ENCODE measurements at regions not wholly inside any gene's neighbourhood (a gene's known extent, or its start where the extent isn't known, plus 50 kb on each side); places are given as distances from the start of the nearest gene placed in this dataset.

DNA sequence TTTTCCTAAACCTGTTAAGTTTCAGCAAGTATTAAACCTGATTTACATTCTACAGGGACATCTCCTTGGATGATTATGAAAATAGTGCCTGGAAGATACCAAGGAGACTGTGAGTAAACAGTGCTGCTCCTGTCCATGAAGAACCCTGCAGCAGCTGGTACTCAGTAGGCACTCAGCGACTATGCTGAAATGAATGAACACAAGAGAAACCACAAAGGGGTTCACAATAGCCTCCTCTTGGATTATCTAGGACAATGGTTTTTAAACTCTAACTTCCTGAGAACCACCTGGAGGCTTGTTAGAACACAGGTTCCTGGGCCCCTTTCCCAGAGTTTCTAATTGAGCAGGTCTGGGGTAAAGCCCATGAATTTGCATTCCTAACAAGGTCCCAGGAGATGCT is 488.4 kb upstream of the UBE2E2 start:
- Histone ChIP-seq H3K36me3 (ENCODE audit: control insufficient read depth in 1 of 2, insufficient read depth in 2 of 2, low read length in 2 of 2) (no peaks in the 10 kb centered on the region), H3K4me1 (ENCODE audit: control insufficient read depth in 1 of 2, insufficient read depth in 2 of 2, low read length in 2 of 2) (no peaks in the 10 kb centered on the region), H3K23ac (ENCODE audit: low read length) (no peak overlapping the region), H2AFZ (ENCODE audit: insufficient read depth, low read length, poor library complexity) (no peak overlapping the region), H3K4me3 (ENCODE audit: low read depth, low read length) (no peak overlapping the region), H3K4me2 (ENCODE audit: low read length) (no peak overlapping the region), H2BK120ac (ENCODE audit: insufficient read depth, low read length, poor library complexity) (no peak overlapping the region), H3K9ac (ENCODE audit: low read length) (no peak overlapping the region), H3K27me3 (ENCODE audit: insufficient read depth, low read length) (no peaks in the 10 kb centered on the region), H4K12ac (ENCODE audit: low read depth, low read length) (no peak overlapping the region), H3K14ac (ENCODE audit: low read length) (no peak overlapping the region), H3K18ac (ENCODE audit: low read length) (no peak overlapping the region), H2BK5ac (ENCODE audit: low read depth, low read length, poor library complexity) (no peak overlapping the region), H4K8ac (ENCODE audit: low read depth, low read length) (no peak overlapping the region), H2AK5ac (ENCODE audit: low read length) (no peak overlapping the region), H4K91ac (ENCODE audit: low read depth, low read length) (no peak overlapping the region), H3K79me2 (ENCODE audit: control insufficient read depth, insufficient read depth, low read length, poor library complexity) (no peaks in the 10 kb centered on the region), H3K4ac (ENCODE audit: low read depth, low read length) (no peak overlapping the region), H3K27ac (ENCODE audit: low read depth, low read length) (no peak overlapping the region), H2BK12ac (ENCODE audit: low read length) (no peak overlapping the region), H3K79me1 (ENCODE audit: low read length) (no peaks in the 10 kb centered on the region), H3K9me3 (ENCODE audit: insufficient read depth, low read depth, low read length) (no peaks in the 10 kb centered on the region)
- DNase-seq = no peak
- no CpG with 5 or more reads among the region's 1 CpG for WGBS (ENCODE audit: extremely low coverage, insufficient coverage, insufficient read length)

DNA sequence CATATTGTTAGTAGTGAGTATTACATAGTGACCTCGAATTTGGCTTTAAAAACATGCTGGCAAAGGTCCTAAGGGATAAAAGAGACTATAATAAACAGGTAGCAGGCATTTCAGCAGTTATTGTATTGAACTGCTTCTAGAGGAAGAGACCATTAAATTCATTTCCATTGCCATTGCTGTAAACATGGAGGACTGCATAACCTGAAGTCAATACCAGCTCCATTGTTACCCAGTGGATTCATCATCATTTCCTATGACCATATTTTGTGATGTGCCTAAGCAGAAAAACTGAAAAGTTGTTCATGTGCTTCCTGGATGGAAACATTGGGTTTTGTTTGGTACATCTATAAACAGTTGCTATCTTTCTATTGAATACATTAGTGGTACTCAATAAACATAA is 482.5 kb upstream of the UBE2E2 start:
- Histone ChIP-seq H3K36me3 (ENCODE audit: control insufficient read depth in 1 of 2, insufficient read depth in 2 of 2, low read length in 2 of 2) (no peaks in the 10 kb centered on the region), H3K9ac (ENCODE audit: low read length) (no peak overlapping the region), H3K4me3 (ENCODE audit: low read depth, low read length) (no peak overlapping the region), H3K27ac (ENCODE audit: low read depth, low read length) (no peak overlapping the region), H3K18ac (ENCODE audit: low read length) (no peak overlapping the region), H2BK5ac (ENCODE audit: low read depth, low read length, poor library complexity) (no peak overlapping the region), H2AK5ac (ENCODE audit: low read length) (no peak overlapping the region), H2BK120ac (ENCODE audit: insufficient read depth, low read length, poor library complexity) (no peak overlapping the region), H3K4me1 (ENCODE audit: control insufficient read depth in 1 of 2, insufficient read depth in 2 of 2, low read length in 2 of 2) (no peaks in the 10 kb centered on the region), H4K91ac (ENCODE audit: low read depth, low read length) (no peak overlapping the region), H4K8ac (ENCODE audit: low read depth, low read length) (no peak overlapping the region), H3K14ac (ENCODE audit: low read length) (no peak overlapping the region), H3K27me3 (ENCODE audit: insufficient read depth, low read length) (no peaks in the 10 kb centered on the region), H2BK12ac (ENCODE audit: low read length) (no peak overlapping the region), H2AFZ (ENCODE audit: insufficient read depth, low read length, poor library complexity) (no peak overlapping the region), H3K4me2 (ENCODE audit: low read length) (no peak overlapping the region), H3K79me1 (ENCODE audit: low read length) (no peaks in the 10 kb centered on the region), H3K23ac (ENCODE audit: low read length) (no peak overlapping the region), H4K12ac (ENCODE audit: low read depth, low read length) (no peak overlapping the region), H3K4ac (ENCODE audit: low read depth, low read length) (no peak overlapping the region), H3K9me3 (ENCODE audit: insufficient read depth, low read depth, low read length) (no peaks in the 10 kb centered on the region), H3K79me2 (ENCODE audit: control insufficient read depth, insufficient read depth, low read length, poor library complexity) (no peaks in the 10 kb centered on the region)
- DNase-seq = no peak
- WGBS (ENCODE audit: extremely low coverage, insufficient coverage, insufficient read length) = no CpG with 5 or more reads among the region's 1 CpG

DNA sequence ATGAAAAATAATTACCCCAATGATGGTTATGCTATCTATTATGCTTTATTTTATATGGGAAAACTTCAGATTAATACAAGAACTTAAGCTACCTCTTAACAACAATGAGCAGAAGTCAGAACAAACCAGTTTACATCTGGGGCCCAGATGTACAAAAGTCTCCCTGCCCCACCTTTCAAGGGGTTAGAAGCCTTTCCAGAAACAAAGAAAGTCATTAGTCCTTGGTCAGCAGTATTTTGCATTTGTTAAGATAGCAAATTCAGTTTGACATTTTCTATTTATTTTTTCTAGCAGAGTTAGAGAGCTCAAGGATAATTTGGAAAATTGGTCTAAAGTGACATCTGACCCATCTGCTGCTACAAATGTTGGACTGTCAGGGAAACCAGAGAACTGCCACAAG is 478.7 kb upstream of the UBE2E2 start:
- Histone ChIP-seq H3K36me3 (ENCODE audit: control insufficient read depth in 1 of 2, insufficient read depth in 2 of 2, low read length in 2 of 2) (no peaks in the 10 kb centered on the region), H4K91ac (ENCODE audit: low read depth, low read length) (no peak overlapping the region), H2BK120ac (ENCODE audit: insufficient read depth, low read length, poor library complexity) (no peak overlapping the region), H2AFZ (ENCODE audit: insufficient read depth, low read length, poor library complexity) (no peak overlapping the region), H3K27me3 (ENCODE audit: insufficient read depth, low read length) (no peaks in the 10 kb centered on the region), H3K14ac (ENCODE audit: low read length) (no peak overlapping the region), H4K8ac (ENCODE audit: low read depth, low read length) (no peak overlapping the region), H2BK12ac (ENCODE audit: low read length) (no peak overlapping the region), H2BK5ac (ENCODE audit: low read depth, low read length, poor library complexity) (no peak overlapping the region), H3K9ac (ENCODE audit: low read length) (no peak overlapping the region), H3K4me2 (ENCODE audit: low read length) (no peak overlapping the region), H3K4me1 (ENCODE audit: control insufficient read depth in 1 of 2, insufficient read depth in 2 of 2, low read length in 2 of 2) (peaks cover 0 to 2% of the 10 kb centered on the region in 2 experiments), H2AK5ac (ENCODE audit: low read length) (no peak overlapping the region), H3K27ac (ENCODE audit: low read depth, low read length) (no peak overlapping the region), H3K23ac (ENCODE audit: low read length) (no peak overlapping the region), H3K9me3 (ENCODE audit: insufficient read depth, low read depth, low read length) (no peaks in the 10 kb centered on the region), H3K4me3 (ENCODE audit: low read depth, low read length) (no peak overlapping the region), H3K18ac (ENCODE audit: low read length) (no peak overlapping the region), H4K12ac (ENCODE audit: low read depth, low read length) (no peak overlapping the region), H3K79me1 (ENCODE audit: low read length) (no peaks in the 10 kb centered on the region), H3K79me2 (ENCODE audit: control insufficient read depth, insufficient read depth, low read length, poor library complexity) (no peaks in the 10 kb centered on the region), H3K4ac (ENCODE audit: low read depth, low read length) (no peak overlapping the region)
- no peak for DNase-seq

DNA sequence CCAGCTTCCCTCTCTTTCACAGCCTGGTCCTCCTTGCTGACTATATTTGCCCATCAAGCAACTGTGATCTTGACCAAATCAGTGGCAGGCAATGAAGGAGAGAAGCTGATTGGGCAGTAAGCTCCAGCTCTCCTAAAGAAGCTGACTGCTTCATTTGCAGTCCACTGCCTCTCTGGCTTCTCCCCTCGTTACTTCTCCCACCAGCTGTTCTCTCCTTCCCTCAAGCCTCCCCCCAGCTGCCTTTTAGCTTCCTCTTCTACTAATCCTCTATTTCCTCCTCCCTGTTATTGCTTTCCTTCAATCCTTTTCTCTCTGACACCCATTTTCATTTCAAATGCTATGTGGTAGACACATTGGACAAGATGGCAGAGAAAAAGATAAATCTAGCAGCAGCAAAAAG is 474.7 kb upstream of the UBE2E2 start:
- Histone ChIP-seq H2BK5ac (ENCODE audit: low read depth, low read length, poor library complexity) (no peak overlapping the region), H2AFZ (ENCODE audit: insufficient read depth, low read length, poor library complexity) (no peak overlapping the region), H3K4me1 (ENCODE audit: control insufficient read depth in 1 of 2, insufficient read depth in 2 of 2, low read length in 2 of 2) (peaks cover 6 to 8% of the 10 kb centered on the region in 2 experiments), H3K27me3 (ENCODE audit: insufficient read depth, low read length) (no peaks in the 10 kb centered on the region), H3K23ac (ENCODE audit: low read length) (no peak overlapping the region), H3K79me2 (ENCODE audit: control insufficient read depth, insufficient read depth, low read length, poor library complexity) (no peaks in the 10 kb centered on the region), H2BK120ac (ENCODE audit: insufficient read depth, low read length, poor library complexity) (peak overlapping the region; percentile 30), H3K18ac (ENCODE audit: low read length) (no peak overlapping the region), H3K4me3 (ENCODE audit: low read depth, low read length) (no peak overlapping the region), H2AK5ac (ENCODE audit: low read length) (no peak overlapping the region), H3K79me1 (ENCODE audit: low read length) (peaks cover 12% of the 10 kb centered on the region), H3K9ac (ENCODE audit: low read length) (no peak overlapping the region), H4K8ac (ENCODE audit: low read depth, low read length) (no peak overlapping the region), H4K12ac (ENCODE audit: low read depth, low read length) (no peak overlapping the region), H3K36me3 (ENCODE audit: control insufficient read depth in 1 of 2, insufficient read depth in 2 of 2, low read length in 2 of 2) (no peaks in the 10 kb centered on the region), H3K27ac (ENCODE audit: low read depth, low read length) (no peak overlapping the region), H3K4ac (ENCODE audit: low read depth, low read length) (no peak overlapping the region), H2BK12ac (ENCODE audit: low read length) (peak overlapping the region; percentile 8), H3K14ac (ENCODE audit: low read length) (no peak overlapping the region), H4K91ac (ENCODE audit: low read depth, low read length) (no peak overlapping the region), H3K4me2 (ENCODE audit: low read length) (no peak overlapping the region), H3K9me3 (ENCODE audit: insufficient read depth, low read depth, low read length) (peaks cover 4% of the 10 kb centered on the region)
- DNase-seq = no peak
- no CpG with 5 or more reads among the region's 1 CpG for WGBS (ENCODE audit: extremely low coverage, insufficient coverage, insufficient read length)
